NCI-H1417 treated with DMSO at 0.1 percent for 48 hours (cell line): ENCODE measurements at regions not wholly inside any gene's neighbourhood (a gene's known extent, or its start where the extent isn't known, plus 50 kb on each side); places are given as distances from the start of the nearest gene placed in this dataset.
"Not testable (repeated sequence)": the region's sequence is repeated elsewhere in the genome, so short reads cannot be mapped to it uniquely, and the experiment has no call there.

Experiments
- DNase-seq: peaks from one replicate; lab custom pipeline; 2025; lab: John Stamatoyannopoulos, UW

GRCh38 chr14:106522990-106523389 is 996.6 kb downstream of the TMEM121 start:
- DNase-seq: no peak

- no peak for DNase-seq
These were observed 1002.3 kb downstream of the TMEM121 start for GRCh38 chr14:106528717-106529116.

DNA sequence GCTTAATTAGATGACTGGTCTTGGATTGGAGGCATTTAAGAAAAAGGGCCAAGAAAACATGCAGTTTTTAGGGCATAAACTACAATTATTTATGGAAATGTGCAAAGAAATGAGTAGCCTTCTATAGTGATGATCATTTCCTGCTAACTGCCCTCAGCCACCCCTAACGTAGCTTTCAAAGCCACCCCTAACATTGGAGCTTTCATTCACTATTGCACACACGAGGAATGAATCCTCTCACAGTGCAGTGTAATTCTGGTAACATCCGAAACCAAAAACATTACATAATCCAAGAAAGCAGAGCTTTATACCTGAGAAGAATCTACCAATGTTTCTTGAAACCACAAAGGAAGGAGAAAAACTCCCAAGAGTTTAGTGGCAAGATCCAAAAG is 1003.6 kb downstream of the TMEM121 start:
- no peak for DNase-seq

GRCh38 chr14:106530423-106531107 is 1004.2 kb downstream of the TMEM121 start:
- no peak for DNase-seq

GRCh38 chr14:106537597-106537996 is 1011.2 kb downstream of the TMEM121 start:
- DNase-seq: not testable (repeated sequence)

DNA sequence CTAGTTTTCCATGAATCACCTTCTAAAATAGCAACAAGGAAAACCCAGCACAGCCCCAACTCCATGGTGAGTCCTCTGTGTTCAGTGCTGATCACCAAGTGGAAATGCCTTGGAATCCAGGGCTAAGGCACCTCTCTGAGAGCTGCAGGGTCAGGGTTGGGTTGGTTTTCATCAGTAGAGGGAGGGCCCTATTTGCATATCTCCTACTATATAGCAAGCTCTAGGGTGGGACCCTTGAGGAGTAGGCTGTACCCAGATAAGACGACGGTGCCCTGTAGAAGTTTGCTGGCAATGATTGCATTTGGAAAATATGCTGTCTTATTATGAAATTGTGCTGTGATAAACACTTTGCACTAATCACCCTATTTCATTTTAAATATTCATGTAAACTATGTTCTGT is 1011.8 kb downstream of the TMEM121 start:
- no peak for DNase-seq

DNA sequence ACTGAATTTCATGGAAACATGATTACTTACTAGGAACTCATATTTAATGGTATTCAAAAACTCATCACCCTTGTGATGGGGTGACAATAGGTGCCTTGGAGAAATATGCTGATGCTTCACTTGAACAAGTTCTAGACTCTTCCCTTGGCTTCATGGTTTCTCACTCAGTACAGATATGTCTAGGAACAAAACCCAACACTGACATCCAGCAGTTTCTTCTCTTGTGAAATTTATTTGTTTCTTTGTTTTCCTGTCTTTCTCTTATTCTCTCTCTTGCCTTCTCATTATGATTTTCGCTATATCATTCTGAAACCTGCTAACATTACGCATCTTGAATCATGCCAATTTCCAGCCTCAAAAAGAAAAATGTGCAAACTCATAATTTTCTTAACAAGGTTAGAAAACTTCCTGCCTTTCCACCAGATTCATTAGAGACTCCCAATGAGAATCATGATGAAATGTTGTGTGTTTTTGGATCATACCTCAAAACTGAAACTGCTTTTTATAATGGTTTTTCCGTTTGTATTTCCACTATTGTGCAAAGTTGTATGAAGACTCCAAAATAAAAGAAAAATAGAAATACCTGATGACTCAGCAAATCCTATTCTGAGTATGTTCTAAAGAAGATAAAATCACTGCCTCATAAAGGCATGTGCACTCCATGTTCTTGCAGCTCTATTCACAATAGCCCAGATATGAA is 1021.5 kb downstream of the TMEM121 start:
- no peak for DNase-seq

GRCh38 chr14:106549064-106549463 is 1022.7 kb downstream of the TMEM121 start:
- DNase-seq: no peak

- no peak for DNase-seq
These were observed 1024.9 kb downstream of the TMEM121 start for GRCh38 chr14:106551265-106551664.

GRCh38 chr14:106556211-106556610 is 1029.8 kb downstream of the TMEM121 start:
- DNase-seq: not testable (repeated sequence)

DNA sequence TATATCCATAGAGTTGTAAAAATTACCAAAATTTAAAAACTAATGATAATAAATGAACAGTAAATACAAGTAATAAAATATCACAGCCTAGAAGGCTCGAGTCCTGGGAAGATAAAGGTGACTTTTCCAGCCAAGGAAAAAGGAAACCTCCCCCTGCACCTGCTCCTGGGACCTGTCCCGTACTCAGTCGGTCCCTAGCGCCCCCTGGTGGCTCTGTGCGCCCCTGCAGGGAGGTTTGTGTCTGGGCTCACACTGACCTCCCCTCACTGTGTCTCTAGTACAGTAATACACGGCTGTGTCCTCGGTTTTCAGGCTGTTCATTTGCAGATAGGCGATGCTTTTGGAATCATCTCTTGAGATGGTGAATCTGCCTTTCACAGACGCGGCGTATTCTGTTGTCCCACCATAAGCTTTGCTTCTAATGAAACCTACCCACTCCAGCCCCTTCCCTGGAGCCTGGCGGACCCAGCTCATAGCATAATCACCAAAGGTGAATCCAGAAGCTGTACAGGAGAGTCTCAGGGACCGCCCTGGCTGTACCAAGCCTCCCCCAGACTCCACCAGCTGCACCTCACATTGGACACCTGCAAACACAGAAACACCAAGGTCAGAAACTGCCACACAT is 1030.4 kb downstream of the TMEM121 start:
- DNase-seq: no peak

DNA sequence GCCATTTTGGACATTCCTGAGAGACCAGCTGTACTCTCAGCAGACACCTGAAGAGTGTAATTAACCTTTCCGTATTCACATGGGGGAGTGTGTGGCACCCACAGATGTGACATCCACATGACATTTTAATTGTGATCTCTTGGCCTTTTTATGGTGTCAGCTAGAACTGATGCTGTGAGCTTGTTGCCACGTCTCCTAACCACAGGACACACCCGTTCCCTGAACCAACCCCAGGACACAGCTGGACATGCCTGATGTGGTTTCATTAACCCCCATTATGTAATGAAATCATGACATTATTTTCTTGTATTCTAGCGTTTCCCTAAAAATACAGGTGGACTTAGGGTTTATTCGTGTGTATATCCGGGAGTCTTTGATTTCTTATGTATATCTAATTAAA is 1036.1 kb downstream of the TMEM121 start:
- DNase-seq: no peak

- no peak for DNase-seq
These were observed 1037.8 kb downstream of the TMEM121 start for GRCh38 chr14:106564058-106564643.

DNA sequence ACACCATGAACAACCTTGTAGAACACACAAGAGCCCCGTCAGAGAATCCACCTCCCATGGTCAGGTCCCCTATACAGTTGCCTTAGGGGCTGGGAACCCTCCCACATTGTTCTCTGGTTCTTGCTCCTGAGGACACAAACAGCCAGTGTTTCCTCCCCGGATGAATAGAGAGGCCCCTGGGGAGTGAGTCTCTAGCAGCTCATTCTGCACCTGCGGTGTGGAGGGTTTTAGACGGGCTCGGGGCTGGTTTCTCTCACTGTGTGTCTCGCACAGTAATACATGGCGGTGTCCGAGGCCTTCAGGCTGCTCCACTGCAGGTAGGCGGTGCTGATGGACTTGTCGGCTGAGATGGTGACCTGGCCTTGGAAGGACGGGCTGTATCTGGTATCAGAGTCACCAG is 1052.1 kb downstream of the TMEM121 start:
- no peak for DNase-seq

DNA sequence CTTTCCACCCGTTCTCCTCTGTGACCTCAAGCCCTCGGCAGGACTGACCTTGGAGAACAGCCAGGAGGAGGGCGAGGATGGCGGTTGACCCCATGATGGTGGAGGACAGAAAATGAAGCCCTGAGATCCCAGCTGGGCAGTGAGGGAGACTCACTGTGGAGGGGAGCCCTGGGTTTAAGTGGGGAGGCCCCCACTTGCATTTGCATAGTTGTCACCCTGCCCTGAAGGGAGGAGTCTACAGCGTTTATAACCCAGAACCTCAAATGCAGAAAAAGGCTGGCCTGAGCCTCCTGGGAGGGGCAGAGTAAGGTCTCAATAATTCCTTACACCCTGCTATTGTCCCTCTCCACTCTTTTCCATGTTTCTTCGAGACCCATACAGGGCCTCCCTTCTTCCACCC is 1052.7 kb downstream of the TMEM121 start:
- DNase-seq: no peak

DNA sequence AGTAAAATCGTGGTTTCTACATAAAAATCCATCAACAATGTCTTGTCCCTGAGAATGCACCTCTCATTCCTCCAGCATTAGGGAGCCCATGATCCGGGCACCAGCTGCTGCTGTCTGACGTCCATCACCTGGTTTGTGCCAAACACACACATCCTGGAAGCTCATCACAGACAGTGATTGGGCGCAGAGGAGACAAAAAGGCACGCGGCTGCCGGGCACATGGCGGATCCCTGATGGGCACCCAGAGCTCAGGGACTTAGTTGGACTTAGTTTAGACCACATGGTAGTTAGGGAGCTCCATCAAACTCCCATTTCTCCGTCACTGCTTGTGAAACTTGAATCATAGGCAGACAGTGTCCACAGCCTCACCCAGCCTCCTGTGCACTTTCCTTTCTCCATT is 1059.3 kb downstream of the TMEM121 start:
- no peak for DNase-seq

DNA sequence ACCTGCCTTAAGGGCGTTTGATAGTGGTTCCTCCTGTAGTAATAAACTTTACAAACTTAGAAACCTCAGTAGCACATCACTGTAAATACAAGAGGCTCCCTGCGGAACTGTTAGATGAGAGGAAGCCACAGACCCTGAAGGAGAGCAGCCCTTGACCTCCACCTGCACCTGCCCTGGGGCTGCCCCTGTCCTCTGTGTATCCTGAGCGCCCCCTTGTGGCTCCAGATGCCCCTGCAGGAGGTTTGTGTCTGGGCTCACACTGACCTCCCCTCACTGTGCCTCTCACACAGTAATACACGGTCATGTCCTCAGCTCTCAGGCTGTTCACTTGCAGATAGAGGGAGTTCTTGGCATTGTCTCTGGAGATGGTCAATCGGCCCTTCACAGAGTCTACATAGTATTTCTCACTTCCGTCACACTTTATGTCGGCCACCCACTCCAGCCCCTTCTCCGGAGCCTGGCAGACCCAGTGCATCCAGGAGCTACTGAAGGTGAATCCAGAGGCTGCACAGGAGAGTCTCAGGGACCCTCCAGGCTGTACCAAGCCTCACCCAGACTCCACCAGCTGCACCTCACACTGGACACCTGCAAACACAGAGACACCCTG is 1059.8 kb downstream of the TMEM121 start:
- no peak for DNase-seq

GRCh38 chr14:106591539-106591938 is 1065.2 kb downstream of the TMEM121 start:
- not testable (repeated sequence) for DNase-seq

- not testable (repeated sequence) for DNase-seq
These were observed 1065.9 kb downstream of the TMEM121 start for GRCh38 chr14:106592115-106592852.

- no peak for DNase-seq
These were observed 1072.8 kb downstream of the TMEM121 start for GRCh38 chr14:106599209-106599608.

GRCh38 chr14:106605548-106606448 is 1079.4 kb downstream of the TMEM121 start:
- DNase-seq: no peak
